Uterus (tissue), 2 donors: ENCODE measurements at regions not wholly inside any gene's neighbourhood (a gene's known extent, or its start where the extent isn't known, plus 50 kb on each side); places are given as distances from the start of the nearest gene placed in this dataset.
"Not testable (repeated sequence)": the region's sequence is repeated elsewhere in the genome, so short reads cannot be mapped to it uniquely, and the experiment has no call there.

Experiments
- CTCF ChIP-seq, 4 experiments: fragments of 200-600 bp in 2 of 4; fragments of 450-650 bp in 2 of 4; sonication (generic) in 2 of 4; IDR thresholded peaks; one replicate each; pipeline ENCODE4 v1.5.1; 2016 to 2019; ENCODE audit warnings: antibody characterized with exemption in 4 of 4, mild to moderate bottlenecking in 2 of 4, moderate library complexity in 1 of 4
- POLR2A ChIP-seq, 2 donors: fragments of 450-650 bp; IDR thresholded peaks; one replicate each; pipeline ENCODE4 v1.6.1; 2016; ENCODE audit warnings: antibody characterized with exemption in 2 of 2, mild to moderate bottlenecking in 1 of 2, moderate library complexity in 1 of 2

- TF ChIP-seq CTCF, POLR2A (IDR thresholded peaks at IDR 0.05): not testable (repeated sequence)
These were observed 769.1 kb upstream of the SEMA6A start for GRCh38 chr5:117343726-117344125.
